GM12874 (cell line): ENCODE measurements at regions not wholly inside any gene's neighbourhood (a gene's known extent, or its start where the extent isn't known, plus 50 kb on each side); places are given as distances from the start of the nearest gene placed in this dataset.

ENCODE experiments used
- TF ChIP-seq, protein P1 (sequence below): IDR thresholded peaks from 2 replicates; pipeline ENCODE4 v1.5.1; 2011; ENCODE audit warnings: low read depth, mild to moderate bottlenecking, control low read depth, low read length, moderate library complexity; ENCODE audit not compliant: insufficient read depth

- TF ChIP-seq, protein P1, sequence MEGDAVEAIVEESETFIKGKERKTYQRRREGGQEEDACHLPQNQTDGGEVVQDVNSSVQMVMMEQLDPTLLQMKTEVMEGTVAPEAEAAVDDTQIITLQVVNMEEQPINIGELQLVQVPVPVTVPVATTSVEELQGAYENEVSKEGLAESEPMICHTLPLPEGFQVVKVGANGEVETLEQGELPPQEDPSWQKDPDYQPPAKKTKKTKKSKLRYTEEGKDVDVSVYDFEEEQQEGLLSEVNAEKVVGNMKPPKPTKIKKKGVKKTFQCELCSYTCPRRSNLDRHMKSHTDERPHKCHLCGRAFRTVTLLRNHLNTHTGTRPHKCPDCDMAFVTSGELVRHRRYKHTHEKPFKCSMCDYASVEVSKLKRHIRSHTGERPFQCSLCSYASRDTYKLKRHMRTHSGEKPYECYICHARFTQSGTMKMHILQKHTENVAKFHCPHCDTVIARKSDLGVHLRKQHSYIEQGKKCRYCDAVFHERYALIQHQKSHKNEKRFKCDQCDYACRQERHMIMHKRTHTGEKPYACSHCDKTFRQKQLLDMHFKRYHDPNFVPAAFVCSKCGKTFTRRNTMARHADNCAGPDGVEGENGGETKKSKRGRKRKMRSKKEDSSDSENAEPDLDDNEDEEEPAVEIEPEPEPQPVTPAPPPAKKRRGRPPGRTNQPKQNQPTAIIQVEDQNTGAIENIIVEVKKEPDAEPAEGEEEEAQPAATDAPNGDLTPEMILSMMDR = no peak
Observed at GRCh38 chr15:39363761-39364586, 216.9 kb upstream of the THBS1 start.

- TF ChIP-seq, protein P1 = no peak
Observed at GRCh38 chr15:39364721-39365120, 216.2 kb upstream of the THBS1 start.

DNA sequence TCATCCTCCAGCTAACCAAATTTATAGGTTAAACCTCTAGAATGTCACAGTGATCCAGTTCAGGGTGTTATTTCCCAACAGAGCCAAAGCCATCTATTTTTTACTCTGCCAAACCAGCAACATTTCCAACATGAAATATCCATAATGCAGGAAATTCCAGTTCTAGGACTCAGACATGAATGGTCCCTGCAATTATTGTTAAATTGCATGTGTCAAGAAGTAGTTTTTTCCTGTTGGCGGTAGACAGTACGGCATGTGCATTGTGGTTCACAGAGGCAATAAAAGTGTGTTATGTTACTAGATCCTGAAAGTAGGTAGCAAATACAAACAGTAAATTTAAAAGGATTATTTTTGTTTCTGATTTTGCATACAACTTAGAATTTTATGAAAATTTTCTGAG lies 215.7 kb upstream of the THBS1 start:
- TF ChIP-seq, protein P1 = no peak

DNA sequence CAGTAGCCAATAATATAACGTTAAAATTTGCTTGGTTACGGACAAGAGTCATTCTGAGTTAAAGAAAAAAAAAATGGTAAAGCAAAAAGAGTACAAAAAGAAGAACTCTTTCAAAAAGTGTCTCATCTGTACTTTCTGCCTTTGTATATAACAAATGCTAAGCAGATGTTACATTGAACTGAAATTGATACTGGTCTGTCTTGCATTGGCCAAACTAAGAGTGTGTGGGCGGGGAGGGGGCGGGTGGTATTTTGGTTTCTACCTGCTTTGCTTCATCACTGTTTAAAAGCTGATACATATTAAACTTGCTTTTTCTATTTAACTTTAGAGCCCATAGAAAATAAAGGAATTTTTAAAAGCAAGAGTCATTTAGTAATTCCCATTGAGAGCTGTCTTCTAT lies 215.0 kb upstream of the THBS1 start:
- TF ChIP-seq, protein P1 = no peak

GRCh38 chr15:39367596-39367995 lies 213.3 kb upstream of the THBS1 start:
- TF ChIP-seq, protein P1 = no peak

- TF ChIP-seq, protein P1 = no peak
Observed at GRCh38 chr15:39369768-39370167, 211.1 kb upstream of the THBS1 start.

GRCh38 chr15:39376371-39376909 lies 204.4 kb upstream of the THBS1 start:
- TF ChIP-seq, protein P1 = no peak
